ENCODE measurements at regions not wholly inside any gene's neighbourhood (a gene's known extent, or its start where the extent isn't known, plus 50 kb on each side); places are given as distances from the start of the nearest gene placed in this dataset.

- no peaks in the 10 kb centered on the region for H3K36me3 Mint-ChIP-seq (ENCODE audit: unreplicated experiment)
These were observed 191.9 kb upstream of the WDR11 start for GRCh38 chr10:120658943-120659885.

DNA sequence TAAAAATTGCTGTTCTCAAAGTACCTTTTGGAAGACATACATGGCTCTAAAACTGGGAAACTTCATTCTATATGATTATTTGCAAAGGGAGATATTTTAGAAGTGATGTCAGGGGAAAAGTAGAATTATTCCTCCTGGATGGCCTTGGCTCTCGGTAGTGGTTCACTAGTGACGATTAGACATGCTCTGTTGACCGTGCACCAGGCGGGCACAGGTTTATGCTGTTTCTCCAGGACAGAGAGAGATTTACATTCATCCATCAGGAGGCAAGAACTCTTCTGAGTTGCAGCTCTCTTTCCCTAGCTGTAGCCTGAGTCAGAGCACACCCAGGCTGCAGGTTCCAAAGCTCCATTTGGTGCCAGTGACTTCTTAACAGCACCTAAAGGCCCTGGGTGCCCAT, 184.9 kb upstream of the WDR11 start:
- no peak overlapping the region for H3K27ac Mint-ChIP-seq (ENCODE audit: unreplicated experiment)
- H3K9me3 Mint-ChIP-seq (ENCODE audit: unreplicated experiment), result no peaks in the 10 kb centered on the region
- no peak for DNase-seq
- no peaks in the 10 kb centered on the region for H3K27me3 Mint-ChIP-seq (ENCODE audit: unreplicated experiment)
- H3K36me3 Mint-ChIP-seq (ENCODE audit: unreplicated experiment), result no peaks in the 10 kb centered on the region
- no peaks in the 10 kb centered on the region for H3K4me1 Mint-ChIP-seq (ENCODE audit: low read depth, unreplicated experiment)
- no peak overlapping the region for H3K4me3 Mint-ChIP-seq (ENCODE audit: unreplicated experiment)
- no peak for TF ChIP-seq CTCF (IDR thresholded peaks at IDR 0.05; ENCODE audit: partially characterized antibody, unreplicated experiment)

More at GRCh38 chr10:120658943-120659885, 191.9 kb upstream of the WDR11 start:
- Mint-ChIP-seq H3K27me3 (ENCODE audit: unreplicated experiment) (no peaks in the 10 kb centered on the region), H3K27ac (ENCODE audit: unreplicated experiment) (no peak overlapping the region), H3K9me3 (ENCODE audit: unreplicated experiment) (no peaks in the 10 kb centered on the region), H3K4me1 (ENCODE audit: low read depth, unreplicated experiment) (no peaks in the 10 kb centered on the region), H3K4me3 (ENCODE audit: unreplicated experiment) (no peak overlapping the region)
- no peak for DNase-seq
- TF ChIP-seq CTCF (IDR thresholded peaks at IDR 0.05; ENCODE audit: partially characterized antibody, unreplicated experiment), result no peak

GRCh38 chr10:120667276-120667675, 183.9 kb upstream of the WDR11 start:
- no peak for DNase-seq
- no peak for TF ChIP-seq CTCF (IDR thresholded peaks at IDR 0.05; ENCODE audit: partially characterized antibody, unreplicated experiment)
- Mint-ChIP-seq H3K27me3 (ENCODE audit: unreplicated experiment) (no peaks in the 10 kb centered on the region), H3K9me3 (ENCODE audit: unreplicated experiment) (peaks cover 2% of the 10 kb centered on the region), H3K36me3 (ENCODE audit: unreplicated experiment) (peaks cover under 1% of the 10 kb centered on the region), H3K4me1 (ENCODE audit: low read depth, unreplicated experiment) (no peaks in the 10 kb centered on the region), H3K27ac (ENCODE audit: unreplicated experiment) (no peak overlapping the region), H3K4me3 (ENCODE audit: unreplicated experiment) (no peak overlapping the region)

DNA sequence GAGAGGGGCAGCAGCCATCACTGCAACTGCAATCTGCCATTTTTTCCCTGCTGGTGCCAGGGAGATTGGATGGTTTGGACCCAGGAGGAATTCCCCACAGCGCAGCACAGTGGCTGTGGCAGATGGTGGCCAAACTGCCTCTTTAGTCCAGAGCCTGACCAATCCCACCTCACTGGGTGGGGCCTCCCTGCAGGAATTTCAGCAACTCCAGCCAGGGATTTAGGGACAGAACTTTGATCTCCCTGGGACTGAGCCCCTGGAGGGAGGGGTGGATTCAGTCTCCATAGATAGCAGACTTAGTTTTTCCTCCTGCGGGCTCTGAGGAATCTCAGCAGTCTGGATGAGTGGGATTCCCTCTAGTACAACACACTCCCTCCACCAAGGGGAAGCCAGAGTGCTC, 179.7 kb upstream of the WDR11 start:
- H3K36me3 Mint-ChIP-seq (ENCODE audit: unreplicated experiment), result peaks cover 20% of the 10 kb centered on the region
- DNase-seq, result no peak
- TF ChIP-seq CTCF (IDR thresholded peaks at IDR 0.05; ENCODE audit: partially characterized antibody, unreplicated experiment), result no peak
- H3K4me1 Mint-ChIP-seq (ENCODE audit: low read depth, unreplicated experiment), result no peaks in the 10 kb centered on the region
- H3K9me3 Mint-ChIP-seq (ENCODE audit: unreplicated experiment), result peaks cover 5% of the 10 kb centered on the region
- no peak overlapping the region for H3K27ac Mint-ChIP-seq (ENCODE audit: unreplicated experiment)
- H3K27me3 Mint-ChIP-seq (ENCODE audit: unreplicated experiment), result no peaks in the 10 kb centered on the region
- H3K4me3 Mint-ChIP-seq (ENCODE audit: unreplicated experiment), result no peak overlapping the region

- no peak for DNase-seq
- TF ChIP-seq CTCF (IDR thresholded peaks at IDR 0.05; ENCODE audit: partially characterized antibody, unreplicated experiment), result no peak
- no peaks in the 10 kb centered on the region for H3K4me1 Mint-ChIP-seq (ENCODE audit: low read depth, unreplicated experiment)
- H3K4me3 Mint-ChIP-seq (ENCODE audit: unreplicated experiment), result no peak overlapping the region
- H3K27me3 Mint-ChIP-seq (ENCODE audit: unreplicated experiment), result no peaks in the 10 kb centered on the region
- peaks cover under 1% of the 10 kb centered on the region for H3K36me3 Mint-ChIP-seq (ENCODE audit: unreplicated experiment)
- no peak overlapping the region for H3K27ac Mint-ChIP-seq (ENCODE audit: unreplicated experiment)
- no peaks in the 10 kb centered on the region for H3K9me3 Mint-ChIP-seq (ENCODE audit: unreplicated experiment)
These were observed 167.7 kb upstream of the WDR11 start for GRCh38 chr10:120683454-120683853.
